ENCODE measurements at regions not wholly inside any gene's neighbourhood (a gene's known extent, or its start where the extent isn't known, plus 50 kb on each side); places are given as distances from the start of the nearest gene placed in this dataset.

GRCh38 chr17:27088767-27089078 lies 205.2 kb upstream of the WSB1 start:
- TF ChIP-seq, protein P1, sequence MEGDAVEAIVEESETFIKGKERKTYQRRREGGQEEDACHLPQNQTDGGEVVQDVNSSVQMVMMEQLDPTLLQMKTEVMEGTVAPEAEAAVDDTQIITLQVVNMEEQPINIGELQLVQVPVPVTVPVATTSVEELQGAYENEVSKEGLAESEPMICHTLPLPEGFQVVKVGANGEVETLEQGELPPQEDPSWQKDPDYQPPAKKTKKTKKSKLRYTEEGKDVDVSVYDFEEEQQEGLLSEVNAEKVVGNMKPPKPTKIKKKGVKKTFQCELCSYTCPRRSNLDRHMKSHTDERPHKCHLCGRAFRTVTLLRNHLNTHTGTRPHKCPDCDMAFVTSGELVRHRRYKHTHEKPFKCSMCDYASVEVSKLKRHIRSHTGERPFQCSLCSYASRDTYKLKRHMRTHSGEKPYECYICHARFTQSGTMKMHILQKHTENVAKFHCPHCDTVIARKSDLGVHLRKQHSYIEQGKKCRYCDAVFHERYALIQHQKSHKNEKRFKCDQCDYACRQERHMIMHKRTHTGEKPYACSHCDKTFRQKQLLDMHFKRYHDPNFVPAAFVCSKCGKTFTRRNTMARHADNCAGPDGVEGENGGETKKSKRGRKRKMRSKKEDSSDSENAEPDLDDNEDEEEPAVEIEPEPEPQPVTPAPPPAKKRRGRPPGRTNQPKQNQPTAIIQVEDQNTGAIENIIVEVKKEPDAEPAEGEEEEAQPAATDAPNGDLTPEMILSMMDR (IDR thresholded peaks at IDR 0.05) = no peak
- TF ChIP-seq POLR2A (IDR thresholded peaks at IDR 0.05) (no peak), POLR2AphosphoS5 (IDR thresholded peaks at IDR 0.05) (no peak)

All from breast epithelium (tissue), 3 donors.